OCI-LY7 (cell line): ENCODE measurements at regions not wholly inside any gene's neighbourhood (a gene's known extent, or its start where the extent isn't known, plus 50 kb on each side); places are given as distances from the start of the nearest gene placed in this dataset.

Source experiments
- BruUV-seq: library from RNA; stranded (reverse); fragments of 400-500 nt; replicated peaks from 2 replicates; lab custom pipeline; 2021; lab: Mats Ljungman, UMichigan
- CTCF ChIA-PET: fragments of 300-600 bp; sonication (Branson Sonifier 250); formaldehyde crosslinking; loops from one replicate; lab custom pipeline; 2022; ENCODE audit warnings: antibody characterized with exemption; ENCODE audit not compliant: unreplicated experiment; lab: Charles Lee
- POLR2A ChIA-PET: fragments of 300-600 bp; sonication (Branson Sonifier 250); formaldehyde crosslinking; loops from one replicate; lab custom pipeline; 2022; ENCODE audit warnings: antibody characterized with exemption; lab: Charles Lee
- DNase-seq: peaks from one replicate; pipeline ENCODE4 v3.0.0-alpha.2; 2015; ENCODE audit warnings: low spot score
- H2AFZ ChIP-seq: fragments of 200-600 bp; sonication (generic), shearing (Covaris generic); 2 replicates; pipeline ENCODE4 v1.6.1; 2014; ENCODE audit warnings: mild to moderate bottlenecking, antibody characterized with exemption, low read length, moderate library complexity
- H3K27ac ChIP-seq: fragments of 200-600 bp; sonication (generic); 2 replicates; pipeline ENCODE4 v1.5.1; 2014; ENCODE audit warnings: mixed run types, low read depth, mild to moderate bottlenecking, moderate library complexity, low read length, inconsistent platforms; ENCODE audit not compliant: poor library complexity, severe bottlenecking
- H3K36me3 ChIP-seq: fragments of 200-600 bp; sonication (generic); 2 replicates; pipeline ENCODE4 v1.6.1; 2014; ENCODE audit warnings: mild to moderate bottlenecking, antibody characterized with exemption, low read length, moderate library complexity, mixed read lengths; ENCODE audit not compliant: insufficient read depth
- H3K4me1 ChIP-seq: fragments of 200-600 bp; sonication (generic); 2 replicates; pipeline ENCODE4 v1.5.1; 2014; ENCODE audit warnings: mild to moderate bottlenecking, low read length; ENCODE audit not compliant: insufficient read depth, poor library complexity, severe bottlenecking
- H3K4me2 ChIP-seq: fragments of 200-600 bp; sonication (generic); 2 replicates; pipeline ENCODE4 v1.6.1; 2014; ENCODE audit warnings: mild to moderate bottlenecking, low read length
- H3K4me3 ChIP-seq: fragments of 200-600 bp; sonication (generic); 2 replicates; pipeline ENCODE4 v1.5.1; 2014; ENCODE audit warnings: mild to moderate bottlenecking, low read depth, low read length; ENCODE audit not compliant: poor library complexity, severe bottlenecking
- H3K79me2 ChIP-seq: fragments of 200-600 bp; sonication (generic); 2 replicates; pipeline ENCODE4 v1.6.1; 2016; ENCODE audit warnings: low read depth, mild to moderate bottlenecking, low read length, moderate library complexity, mixed read lengths; ENCODE audit not compliant: insufficient read depth
- H3K9me2 ChIP-seq: fragments of 200-600 bp; sonication (generic); 2 replicates; pipeline ENCODE4 v1.6.1; 2016; ENCODE audit warnings: mild to moderate bottlenecking, low read length, mixed read lengths; ENCODE audit not compliant: insufficient read depth
- H3K9me3 ChIP-seq: fragments of 200-600 bp; sonication (generic); 2 replicates; pipeline ENCODE4 v1.6.1; 2014; ENCODE audit warnings: mild to moderate bottlenecking, mixed run types, low read length, mixed read lengths
- H4K20me1 ChIP-seq: fragments of 200-600 bp; sonication (generic); 2 replicates; pipeline ENCODE4 v1.6.1; 2014; ENCODE audit warnings: mild to moderate bottlenecking, antibody characterized with exemption, low read length, moderate library complexity, mixed read lengths; ENCODE audit not compliant: insufficient read depth
- EZH2phosphoT487 ChIP-seq: fragments of 200-600 bp; sonication (generic); IDR thresholded peaks from 2 replicates; pipeline ENCODE4 v1.6.1; 2018; ENCODE audit warnings: low read depth, borderline replicate concordance, mild to moderate bottlenecking, mixed run types, antibody characterized with exemption, low read length, moderate library complexity, mixed read lengths
- intact Hi-C: fragments of 100-400 bp; cut with micrococcal nuclease; formaldehyde crosslinking; loops from one replicate; pipeline ENCODE4 v1.10.0; 2022; ENCODE audit not compliant: unreplicated experiment
- TF ChIP-seq, protein P1 (sequence below): fragments of 200-600 bp; sonication (generic); conservative IDR thresholded peaks from 2 replicates; pipeline ENCODE4 v1.5.1; 2014; ENCODE audit warnings: mild to moderate bottlenecking, antibody characterized with exemption, low read length, moderate library complexity, mixed read lengths

DNA sequence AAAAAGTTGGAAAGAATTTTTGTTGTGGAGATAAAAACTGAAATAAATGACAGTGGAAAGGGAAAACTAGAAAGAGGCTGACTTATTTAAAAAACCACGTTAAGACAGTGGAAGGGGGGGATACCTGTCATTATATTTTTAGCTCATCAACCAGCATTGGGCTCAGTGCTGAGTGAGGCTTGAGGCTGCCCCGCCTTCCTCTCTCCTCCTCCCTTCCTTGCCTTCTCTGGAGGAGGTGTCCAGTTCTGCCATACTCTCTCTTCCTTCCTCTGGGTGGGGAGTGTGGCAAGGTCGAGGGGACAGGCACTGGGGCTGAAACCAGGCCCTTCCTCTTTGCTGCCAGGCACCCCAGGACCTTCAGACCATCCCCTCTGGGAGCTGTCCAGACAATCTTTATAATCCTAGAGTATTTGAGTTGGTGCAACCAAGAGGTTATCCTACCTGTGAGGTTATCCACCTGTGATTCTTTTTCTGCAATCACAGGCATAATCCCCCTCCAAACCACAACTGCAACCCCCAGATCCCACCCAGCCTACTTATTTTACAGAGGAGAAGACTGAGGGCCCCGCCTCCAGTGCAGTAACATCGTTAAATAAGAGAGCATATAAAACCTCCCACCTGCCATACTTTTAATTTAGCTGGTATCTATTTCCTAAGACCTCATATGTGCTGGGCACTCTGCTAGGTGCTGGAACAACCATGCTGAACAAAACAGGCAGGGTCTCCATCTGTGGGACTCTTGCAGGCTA is 578.5 kb downstream of the BUD13 start:
- DNase-seq, result no peak
- no peak overlapping the region for H3K27ac ChIP-seq
- ChIA-PET CTCF (no interaction called here), POLR2A (interaction anchor here (0.5 kb wide), 1 partner anchor 73 kb away, joined by 3 read pairs; no protein-coding TSS in a partner anchor)
- no peak for TF ChIP-seq EZH2phosphoT487
- TF ChIP-seq, protein P1, sequence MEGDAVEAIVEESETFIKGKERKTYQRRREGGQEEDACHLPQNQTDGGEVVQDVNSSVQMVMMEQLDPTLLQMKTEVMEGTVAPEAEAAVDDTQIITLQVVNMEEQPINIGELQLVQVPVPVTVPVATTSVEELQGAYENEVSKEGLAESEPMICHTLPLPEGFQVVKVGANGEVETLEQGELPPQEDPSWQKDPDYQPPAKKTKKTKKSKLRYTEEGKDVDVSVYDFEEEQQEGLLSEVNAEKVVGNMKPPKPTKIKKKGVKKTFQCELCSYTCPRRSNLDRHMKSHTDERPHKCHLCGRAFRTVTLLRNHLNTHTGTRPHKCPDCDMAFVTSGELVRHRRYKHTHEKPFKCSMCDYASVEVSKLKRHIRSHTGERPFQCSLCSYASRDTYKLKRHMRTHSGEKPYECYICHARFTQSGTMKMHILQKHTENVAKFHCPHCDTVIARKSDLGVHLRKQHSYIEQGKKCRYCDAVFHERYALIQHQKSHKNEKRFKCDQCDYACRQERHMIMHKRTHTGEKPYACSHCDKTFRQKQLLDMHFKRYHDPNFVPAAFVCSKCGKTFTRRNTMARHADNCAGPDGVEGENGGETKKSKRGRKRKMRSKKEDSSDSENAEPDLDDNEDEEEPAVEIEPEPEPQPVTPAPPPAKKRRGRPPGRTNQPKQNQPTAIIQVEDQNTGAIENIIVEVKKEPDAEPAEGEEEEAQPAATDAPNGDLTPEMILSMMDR, result no peak
- H3K9me2 ChIP-seq, result no peaks in the 10 kb centered on the region
- intact Hi-C loops, result no loop called here
- no TSS peak for BruUV-seq
- no peak overlapping the region for H3K4me3 ChIP-seq
- no peaks in the 10 kb centered on the region for H4K20me1 ChIP-seq
- H3K4me2 ChIP-seq, result no peak overlapping the region
- H2AFZ ChIP-seq, result no peak overlapping the region
- H3K79me2 ChIP-seq, result no peaks in the 10 kb centered on the region
- no peaks in the 10 kb centered on the region for H3K4me1 ChIP-seq
- no peaks in the 10 kb centered on the region for H3K36me3 ChIP-seq
- H3K9me3 ChIP-seq, result no peaks in the 10 kb centered on the region

DNA sequence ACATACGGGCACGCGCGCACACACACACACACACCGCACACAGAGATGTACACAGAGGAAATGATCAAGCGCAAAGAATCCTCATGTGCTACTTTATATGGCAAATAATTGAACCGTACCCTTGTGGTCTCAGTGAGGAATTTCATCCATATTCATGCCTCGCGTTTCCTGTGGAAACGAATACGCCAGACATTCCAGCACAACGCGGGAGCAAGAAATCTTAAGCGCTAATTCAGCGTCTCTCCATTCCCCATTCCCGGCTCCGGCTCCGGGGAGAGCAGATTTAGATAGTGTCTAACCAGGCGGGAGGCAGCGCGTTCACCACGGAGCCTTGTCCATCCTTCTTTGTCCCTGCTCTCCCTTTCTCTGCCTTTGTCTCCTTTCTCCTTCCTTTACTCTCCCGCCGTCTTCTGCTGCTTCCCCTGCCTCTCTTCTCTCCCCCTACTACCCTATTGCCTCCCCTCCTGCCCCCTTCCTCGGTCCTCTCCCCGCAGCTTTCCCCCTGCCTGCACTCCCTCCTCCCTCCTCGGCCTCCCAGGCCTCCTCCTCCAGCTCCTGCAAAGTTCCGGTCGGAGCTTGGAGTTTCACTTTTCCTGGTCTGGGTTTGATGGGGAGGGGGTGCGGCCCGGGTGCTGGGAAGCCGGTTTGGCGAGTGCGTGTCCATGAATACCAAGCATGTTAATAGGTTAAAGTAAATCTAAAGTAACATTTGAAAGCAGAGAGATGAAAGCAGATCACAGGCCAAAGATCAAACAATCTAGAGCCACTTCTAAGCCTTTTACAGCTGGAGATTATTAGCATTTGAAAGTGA is 579.3 kb downstream of the BUD13 start:
- BruUV-seq, result no TSS peak
- intact Hi-C loops, result no loop called here

More for the DNA sequence above, 579.3 kb downstream of the BUD13 start:
- ChIA-PET CTCF (no interaction called here), POLR2A (interaction anchor here (0.5 kb wide), 1 partner anchor 73 kb away, joined by 3 read pairs; no protein-coding TSS in a partner anchor)
- TF ChIP-seq EZH2phosphoT487, result no peak
- TF ChIP-seq, protein P1, result no peak
- no peak for DNase-seq
- Histone ChIP-seq H3K79me2 (no peaks in the 10 kb centered on the region), H3K4me3 (no peak overlapping the region), H2AFZ (no peak overlapping the region), H4K20me1 (no peaks in the 10 kb centered on the region), H3K27ac (no peak overlapping the region), H3K4me1 (no peaks in the 10 kb centered on the region), H3K9me3 (no peaks in the 10 kb centered on the region), H3K36me3 (no peaks in the 10 kb centered on the region), H3K9me2 (no peaks in the 10 kb centered on the region), H3K4me2 (no peak overlapping the region)
